AG04449 (cell line): ENCODE measurements at regions not wholly inside any gene's neighbourhood (a gene's known extent, or its start where the extent isn't known, plus 50 kb on each side); places are given as distances from the start of the nearest gene placed in this dataset.

Experiments
- CTCF ChIA-PET: fragments of 350-600 bp; formaldehyde crosslinking; extraction: SDS; loops from one replicate; lab custom pipeline; 2021; ENCODE audit warnings: antibody characterized with exemption; lab: Yijun Ruan, JAX
- POLR2A ChIA-PET: fragments of 400-600, 350-600 bp; formaldehyde crosslinking; extraction: SDS; loops from one replicate; lab custom pipeline; 2020; ENCODE audit warnings: antibody characterized with exemption, inconsistent platforms; lab: Yijun Ruan, JAX
- DNase-seq: peaks from one replicate; pipeline ENCODE4 v3.0.0-alpha.2; 2010; ENCODE audit warnings: low read depth, low spot score
- H3K4me3 ChIP-seq: 2 replicates; pipeline ENCODE4 v1.5.1; 2011; ENCODE audit warnings: low read depth, mild to moderate bottlenecking, control low read depth, low read length
- CTCF ChIP-seq: IDR thresholded peaks from one replicate; pipeline ENCODE4 v1.5.1; 2011; ENCODE audit warnings: mild to moderate bottlenecking, moderate library complexity, low read length, control low read depth, inconsistent platforms; ENCODE audit not compliant: insufficient read depth; ENCODE audit errors: missing control alignments

- POLR2A ChIA-PET, result no interaction called here
- CTCF ChIA-PET, result interaction anchor here (0.8 to 1.6 kb wide), 3 partner anchors 8 to 20 kb away, joined by 3 to 7 read pairs (median 3); no protein-coding TSS in a partner anchor
- no peak overlapping the region for H3K4me3 ChIP-seq
- TF ChIP-seq CTCF, result no peak
- no peak for DNase-seq
These were observed 104.7 kb upstream of the PKDCC start for GRCh38 chr2:41943159-41943558.

GRCh38 chr2:41944220-41944880 lies 103.5 kb upstream of the PKDCC start:
- CTCF ChIA-PET, result interaction anchor here (0.9 to 1.6 kb wide), 3 partner anchors 10 to 91 kb away, joined by 3 to 7 read pairs (median 4); no protein-coding TSS in a partner anchor
- POLR2A ChIA-PET, result no interaction called here
- TF ChIP-seq CTCF, result no peak

GRCh38 chr2:41947701-41948396 lies 100.0 kb upstream of the PKDCC start:
- no peak overlapping the region for H3K4me3 ChIP-seq
- TF ChIP-seq CTCF, result no peak
- CTCF ChIA-PET, result interaction anchor here (1.2 to 2.1 kb wide), 3 partner anchors 9 to 78 kb away, joined by 3 to 10 read pairs (median 4); no protein-coding TSS in a partner anchor
- POLR2A ChIA-PET, result no interaction called here
- no peak for DNase-seq

More at GRCh38 chr2:41944220-41944880, 103.5 kb upstream of the PKDCC start:
- no peak overlapping the region for H3K4me3 ChIP-seq
- DNase-seq, result no peak

GRCh38 chr2:41948397-41948763 lies 99.4 kb upstream of the PKDCC start:
- ChIA-PET POLR2A (no interaction called here), CTCF (interaction anchor here (1.2 to 2.1 kb wide), 3 partner anchors 8 to 78 kb away, joined by 3 to 10 read pairs (median 4); no protein-coding TSS in a partner anchor)
- H3K4me3 ChIP-seq, result no peak overlapping the region
- DNase-seq, result no peak
- no peak for TF ChIP-seq CTCF

- no peak for TF ChIP-seq CTCF
- ChIA-PET CTCF (interaction anchor here (2.1 kb wide), 1 partner anchor 79 kb away, joined by 10 read pairs; no protein-coding TSS in a partner anchor), POLR2A (no interaction called here)
- no peak overlapping the region for H3K4me3 ChIP-seq
- DNase-seq, result no peak
These were observed 98.5 kb upstream of the PKDCC start for GRCh38 chr2:41949091-41949882.
